Cardiac muscle cell (in vitro differentiated cells and primary cell): ENCODE measurements at regions not wholly inside any gene's neighbourhood (a gene's known extent, or its start where the extent isn't known, plus 50 kb on each side); places are given as distances from the start of the nearest gene placed in this dataset.

Experiments used
- DNase-seq, 2 donors: peaks; one replicate each; pipeline versions ENCODE4 v3.0.0 to v3.0.0-alpha.2; 2010 to 2017; ENCODE audit warnings: low read depth in 1 of 2, low spot score in 1 of 2
- H3K27ac ChIP-seq: fragments of 200-600 bp; sonication (generic); 2 replicates; pipeline ENCODE4 v1.5.1; 2016
- H3K27me3 ChIP-seq: fragments of 200-600 bp; sonication (generic); 2 replicates; pipeline ENCODE4 v1.6.0; 2016; ENCODE audit warnings: control low read depth
- H3K36me3 ChIP-seq: fragments of 200-600 bp; sonication (generic); 2 replicates; pipeline ENCODE4 v1.5.1; 2016; ENCODE audit warnings: control low read depth
- H3K4me1 ChIP-seq: fragments of 200-600 bp; sonication (generic); 2 replicates; pipeline ENCODE4 v1.8.1; 2017; ENCODE audit warnings: low read depth, mild to moderate bottlenecking, mixed run types
- H3K4me3 ChIP-seq: fragments of 200-600 bp; sonication (generic); 2 replicates; pipeline ENCODE4 v1.5.1; 2016; ENCODE audit warnings: mild to moderate bottlenecking
- H3K9me3 ChIP-seq: fragments of 200-600 bp; sonication (generic); 2 replicates; pipeline ENCODE4 v1.5.1; 2017; ENCODE audit warnings: low read depth, mild to moderate bottlenecking, control low read depth
- CTCF ChIP-seq: IDR thresholded peaks from 2 replicates; pipeline ENCODE4 v1.5.1; 2012; ENCODE audit warnings: low read depth, mild to moderate bottlenecking, low read length

GRCh38 chr2:107007927-107008326, 122.0 kb upstream of the ST6GAL2 start:
- Histone ChIP-seq H3K9me3 (no peaks in the 10 kb centered on the region), H3K4me1 (no peaks in the 10 kb centered on the region), H3K27me3 (peaks cover 3% of the 10 kb centered on the region), H3K27ac (no peak overlapping the region), H3K4me3 (no peak overlapping the region), H3K36me3 (no peaks in the 10 kb centered on the region)
- no peak for DNase-seq
- TF ChIP-seq CTCF, result no peak

GRCh38 chr2:107008843-107009242, 122.9 kb upstream of the ST6GAL2 start:
- no peaks in the 10 kb centered on the region for H3K36me3 ChIP-seq
- H3K9me3 ChIP-seq, result no peaks in the 10 kb centered on the region
- no peak overlapping the region for H3K27ac ChIP-seq
- H3K4me3 ChIP-seq, result no peak overlapping the region
- H3K27me3 ChIP-seq, result no peaks in the 10 kb centered on the region
- DNase-seq, result no peak
- no peak for TF ChIP-seq CTCF
- no peaks in the 10 kb centered on the region for H3K4me1 ChIP-seq

- H3K9me3 ChIP-seq, result no peaks in the 10 kb centered on the region
- H3K27ac ChIP-seq, result no peak overlapping the region
- no peaks in the 10 kb centered on the region for H3K4me1 ChIP-seq
- no peaks in the 10 kb centered on the region for H3K36me3 ChIP-seq
- H3K27me3 ChIP-seq, result no peaks in the 10 kb centered on the region
- H3K4me3 ChIP-seq, result no peak overlapping the region
- DNase-seq, result no peak
- TF ChIP-seq CTCF, result no peak
Observed at GRCh38 chr2:107009275-107009674, 123.3 kb upstream of the ST6GAL2 start.

- no peak for TF ChIP-seq CTCF
- Histone ChIP-seq H3K27me3 (no peaks in the 10 kb centered on the region), H3K27ac (no peak overlapping the region), H3K4me3 (no peak overlapping the region), H3K9me3 (no peaks in the 10 kb centered on the region), H3K36me3 (no peaks in the 10 kb centered on the region), H3K4me1 (no peaks in the 10 kb centered on the region)
- DNase-seq, result no peak
Observed at GRCh38 chr2:107012714-107013306, 126.8 kb upstream of the ST6GAL2 start.

GRCh38 chr2:107013884-107014283, 127.9 kb upstream of the ST6GAL2 start:
- TF ChIP-seq CTCF, result no peak
- H3K27me3 ChIP-seq, result no peaks in the 10 kb centered on the region

More at GRCh38 chr2:107013884-107014283, 127.9 kb upstream of the ST6GAL2 start:
- no peaks in the 10 kb centered on the region for H3K9me3 ChIP-seq
- H3K36me3 ChIP-seq, result no peaks in the 10 kb centered on the region
- no peak overlapping the region for H3K4me3 ChIP-seq
- no peak for DNase-seq
- H3K4me1 ChIP-seq, result no peaks in the 10 kb centered on the region
- H3K27ac ChIP-seq, result no peak overlapping the region
